ENCODE measurements at regions not wholly inside any gene's neighbourhood (a gene's known extent, or its start where the extent isn't known, plus 50 kb on each side); places are given as distances from the start of the nearest gene placed in this dataset.

DNA sequence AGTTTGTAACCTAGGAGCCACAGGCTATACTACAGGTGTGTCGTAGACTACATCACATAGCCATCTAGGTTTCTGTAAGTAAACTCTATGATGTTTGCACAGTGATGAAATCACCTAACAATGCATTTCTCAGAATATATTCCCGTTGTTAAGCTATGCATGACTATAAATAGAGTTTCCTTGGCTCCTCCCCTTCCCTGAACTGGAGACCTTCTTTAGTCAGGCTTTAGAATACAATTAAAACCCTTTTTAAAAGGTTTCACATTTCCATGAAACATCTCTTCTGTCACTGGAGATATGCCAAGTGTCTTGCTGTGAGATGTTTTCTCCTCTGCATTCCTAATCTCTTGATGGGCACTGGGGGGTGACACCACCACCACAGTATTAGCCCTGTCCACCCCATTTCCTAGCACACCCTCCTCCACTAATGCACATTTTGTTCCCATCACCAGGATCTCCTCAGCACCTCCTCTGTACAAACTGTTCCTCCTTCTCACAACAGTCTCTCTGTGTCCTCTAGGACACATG lies 334.6 kb upstream of the CPEB2 start:
- Histone ChIP-seq H3K27ac (no peak overlapping the region), H3K4me3 (no peak overlapping the region)

DNA sequence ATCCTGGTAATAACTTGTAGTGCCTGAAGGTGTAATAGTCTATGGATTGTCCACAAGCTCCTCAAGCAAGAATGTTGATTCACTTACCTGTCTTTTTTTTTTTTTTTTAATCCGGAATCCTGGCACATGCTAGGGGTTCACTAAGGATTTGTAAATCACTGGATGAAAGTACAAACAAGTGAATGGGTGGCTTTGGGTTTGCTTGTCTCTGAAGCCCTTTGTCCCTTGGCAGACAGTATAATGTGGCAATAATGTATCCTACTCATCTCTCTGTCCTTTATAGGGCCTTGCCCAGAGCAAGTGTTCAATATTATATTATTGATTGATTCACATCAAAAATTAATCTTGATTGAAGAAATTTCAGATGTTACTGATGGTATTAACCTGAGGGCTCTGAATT lies 334.0 kb upstream of the CPEB2 start:
- Histone ChIP-seq H3K4me3 (no peak overlapping the region), H3K27ac (no peak overlapping the region)

DNA sequence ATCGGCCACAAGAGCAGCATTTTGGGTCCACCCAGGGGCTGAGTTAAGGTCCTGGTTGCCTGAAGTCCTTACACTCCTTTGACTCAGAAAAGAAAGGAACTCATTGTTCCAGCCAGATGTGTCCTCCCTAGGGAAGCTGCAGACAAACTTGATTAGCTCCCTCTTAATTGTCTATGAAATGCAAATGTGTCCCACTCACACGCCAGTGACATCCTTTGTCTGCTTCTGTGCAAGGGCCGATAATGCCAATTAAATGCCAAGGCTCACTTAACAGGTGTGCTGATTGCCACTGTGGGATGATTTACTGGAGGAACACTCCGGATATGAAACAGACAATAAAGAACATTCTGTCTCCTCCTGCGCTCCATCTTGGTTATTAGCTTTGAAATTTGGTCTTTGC lies 332.9 kb upstream of the CPEB2 start:
- no peak overlapping the region for H3K4me3 ChIP-seq
- no peak overlapping the region for H3K27ac ChIP-seq

DNA sequence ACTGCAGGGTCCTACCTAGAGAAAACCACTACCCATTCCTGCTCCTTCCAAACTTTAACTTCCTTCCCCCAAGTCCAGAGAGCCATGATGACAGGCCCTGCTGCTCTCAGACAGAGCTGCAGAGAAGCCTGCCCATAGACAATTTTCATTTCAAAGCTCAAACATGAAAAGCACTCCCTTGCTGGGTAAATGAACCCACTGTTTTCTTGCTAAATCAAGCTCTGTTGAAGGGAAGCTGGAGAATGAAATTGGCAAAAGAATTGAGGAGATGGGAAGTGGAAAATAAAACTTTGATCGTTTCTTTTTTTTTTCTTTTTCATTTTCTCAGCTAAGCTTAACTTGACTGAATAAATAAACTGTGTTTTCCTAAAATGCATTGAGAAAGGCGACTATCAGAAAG lies 331.1 kb upstream of the CPEB2 start:
- Histone ChIP-seq H3K4me3 (no peak overlapping the region), H3K27ac (no peak overlapping the region)

DNA sequence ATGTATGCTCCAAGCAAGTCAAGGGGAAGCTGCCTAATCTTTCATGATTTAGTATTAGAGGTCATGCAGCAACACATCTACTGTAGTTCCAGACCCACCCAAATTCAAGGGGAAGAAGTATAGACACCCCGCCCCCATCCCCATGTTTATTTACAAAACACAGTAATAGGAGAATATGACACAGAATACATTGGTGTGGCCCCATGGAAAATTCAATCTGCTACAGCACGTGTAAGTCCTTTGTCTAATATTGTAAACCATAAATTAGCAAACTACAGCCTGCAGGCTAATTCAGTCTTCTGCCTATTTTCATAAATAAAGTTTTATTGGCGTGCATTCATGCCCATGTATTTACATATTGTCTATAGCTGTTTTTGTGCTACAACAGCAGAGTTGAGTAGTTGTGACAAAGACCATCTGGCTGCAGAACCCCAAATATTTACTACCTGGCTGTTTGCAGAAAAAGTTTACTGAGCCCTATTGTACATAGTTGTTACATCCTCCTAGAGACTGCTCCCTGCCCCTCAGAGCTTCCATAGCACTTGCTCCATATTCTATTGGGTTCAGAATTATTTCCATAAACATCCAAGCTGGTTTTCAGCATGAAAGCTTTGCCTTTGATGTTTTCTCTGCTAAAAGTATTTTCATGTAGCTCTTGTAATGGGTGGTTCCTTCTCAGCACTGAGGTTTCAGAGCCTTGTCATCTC lies 326.8 kb upstream of the CPEB2 start:
- H3K27ac ChIP-seq, result no peak overlapping the region
- H3K4me3 ChIP-seq, result no peak overlapping the region

DNA sequence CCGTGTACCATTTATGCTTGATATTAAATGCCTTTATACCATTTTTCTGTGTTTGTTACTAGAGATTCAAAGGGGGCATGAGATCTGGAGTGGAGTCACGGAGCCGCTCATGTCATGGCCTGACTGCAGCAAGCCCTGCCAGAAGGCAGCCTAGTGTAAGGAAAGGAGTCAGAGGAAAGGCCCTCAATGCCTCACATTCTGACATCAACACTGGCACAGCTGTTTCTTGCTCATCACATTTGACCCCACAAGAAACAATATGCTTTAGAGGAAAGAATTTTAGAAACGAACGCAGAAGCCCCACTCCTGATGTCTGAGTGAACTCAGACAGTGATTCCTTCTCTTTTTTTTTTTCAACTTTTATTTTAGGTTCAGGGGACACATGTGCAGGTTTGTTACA lies 322.4 kb upstream of the CPEB2 start:
- Histone ChIP-seq H3K4me3 (no peak overlapping the region), H3K27ac (no peak overlapping the region)

DNA sequence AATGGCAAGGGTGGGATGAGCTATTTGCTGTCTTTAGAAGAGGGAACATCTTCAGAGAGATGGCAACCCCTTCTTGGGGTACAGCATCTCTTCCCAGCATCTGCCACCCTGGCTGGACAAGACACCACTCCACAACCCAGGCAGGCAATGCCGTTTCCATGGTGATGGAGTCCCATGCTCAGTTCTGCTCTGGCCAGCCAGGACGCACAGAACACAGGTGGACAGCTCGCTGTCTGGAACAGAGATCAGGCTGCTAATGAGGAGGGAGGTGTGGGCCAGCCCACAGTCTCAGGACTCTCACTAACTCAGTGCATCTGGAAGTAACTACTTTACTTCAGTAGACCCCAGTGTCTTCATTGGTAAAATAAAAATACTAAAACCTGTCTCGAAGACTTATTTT lies 321.0 kb upstream of the CPEB2 start:
- Histone ChIP-seq H3K27ac (no peak overlapping the region), H3K4me3 (no peak overlapping the region)

DNA sequence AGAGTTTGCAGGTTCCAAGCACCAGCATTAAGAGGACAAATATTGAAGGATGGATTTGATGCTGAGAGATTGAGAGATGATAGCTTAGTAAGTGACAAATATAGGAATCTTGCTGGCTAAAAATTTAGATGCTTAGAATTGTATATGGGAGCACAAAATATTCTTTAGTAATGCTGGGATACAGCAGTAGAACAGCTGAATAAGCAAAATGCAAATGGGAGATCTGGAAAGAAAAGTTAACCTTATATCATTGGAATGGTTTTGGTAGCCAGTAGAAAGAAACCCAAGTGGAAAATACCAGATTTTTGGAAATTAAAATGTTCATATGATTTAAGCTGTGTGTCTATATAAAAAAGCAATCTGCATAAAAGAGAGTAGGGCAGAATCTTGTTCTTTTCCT lies 308.6 kb upstream of the CPEB2 start:
- Histone ChIP-seq H3K27ac (no peak overlapping the region), H3K4me3 (no peak overlapping the region)

DNA sequence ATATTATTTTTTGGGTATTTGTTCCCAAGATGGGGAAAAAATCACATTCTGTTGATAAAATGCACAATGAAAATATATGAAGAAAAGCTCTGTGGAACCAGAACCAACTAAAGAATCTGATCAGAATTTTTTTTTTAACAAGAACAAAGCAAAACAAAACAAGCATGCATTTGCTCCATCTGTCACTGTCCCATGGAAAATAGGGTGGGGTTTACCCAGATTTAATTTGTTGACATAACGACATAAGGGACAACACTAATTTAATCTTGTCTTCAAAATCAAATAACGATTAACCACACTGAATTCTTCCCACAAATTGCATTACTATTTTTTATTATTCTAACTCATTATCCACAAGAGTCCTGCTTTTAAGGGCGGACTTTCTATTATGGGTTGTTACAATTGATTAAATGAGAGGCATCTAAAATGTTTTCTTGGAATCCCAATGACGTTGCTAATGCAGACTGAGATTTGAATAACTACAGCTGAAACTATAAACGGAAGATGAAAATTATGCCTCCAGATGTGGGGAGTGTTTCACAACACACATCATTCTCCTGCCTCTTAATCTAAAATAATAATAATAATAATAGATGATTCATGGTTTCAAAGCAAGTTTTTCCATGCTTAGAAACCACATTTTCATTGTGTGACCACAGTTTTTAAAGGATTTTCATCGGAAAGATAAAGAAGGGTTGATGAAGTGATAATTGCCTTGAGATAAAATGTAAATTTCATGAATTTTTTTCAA lies 307.0 kb upstream of the CPEB2 start:
- Histone ChIP-seq H3K4me3 (no peak overlapping the region), H3K27ac (no peak overlapping the region)

DNA sequence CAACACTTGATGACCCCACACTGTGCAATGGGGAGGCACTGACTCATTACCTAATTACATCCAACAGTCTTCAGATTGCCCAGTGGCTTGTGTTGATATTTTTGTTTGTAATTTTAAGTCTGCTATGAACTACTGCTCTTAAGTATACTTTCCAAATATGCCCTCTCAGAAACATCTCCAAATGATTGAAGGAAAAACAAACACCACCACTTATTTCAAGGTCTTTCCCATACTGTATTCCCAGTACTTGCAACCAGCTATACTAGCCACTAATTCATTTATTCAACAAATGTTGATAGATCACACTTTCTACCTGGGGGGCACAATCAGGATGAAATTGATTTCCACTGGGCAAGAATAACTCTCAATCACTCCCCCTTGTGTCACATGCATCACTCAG lies 302.2 kb upstream of the CPEB2 start:
- H3K27ac ChIP-seq, result no peak overlapping the region
- H3K4me3 ChIP-seq, result no peak overlapping the region

DNA sequence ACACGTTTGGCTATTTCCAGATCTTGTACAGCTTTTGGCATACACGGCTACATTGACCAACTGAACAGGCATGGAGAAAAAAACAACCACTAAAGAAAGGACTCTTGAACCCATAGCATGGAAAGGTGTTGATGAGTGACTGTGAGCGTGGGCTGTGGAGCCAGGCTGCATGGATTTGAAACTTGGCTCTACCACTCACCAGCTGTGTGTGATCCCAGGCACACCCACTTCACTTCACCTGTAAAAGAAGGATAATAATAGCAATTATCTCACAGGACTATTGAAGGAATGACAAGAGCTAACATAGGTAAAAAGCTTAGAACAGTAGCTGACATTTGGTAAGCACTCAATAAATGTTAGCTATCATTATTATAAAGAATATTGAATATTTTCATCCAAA lies 301.7 kb upstream of the CPEB2 start:
- H3K4me3 ChIP-seq, result no peak overlapping the region
- no peak overlapping the region for H3K27ac ChIP-seq

DNA sequence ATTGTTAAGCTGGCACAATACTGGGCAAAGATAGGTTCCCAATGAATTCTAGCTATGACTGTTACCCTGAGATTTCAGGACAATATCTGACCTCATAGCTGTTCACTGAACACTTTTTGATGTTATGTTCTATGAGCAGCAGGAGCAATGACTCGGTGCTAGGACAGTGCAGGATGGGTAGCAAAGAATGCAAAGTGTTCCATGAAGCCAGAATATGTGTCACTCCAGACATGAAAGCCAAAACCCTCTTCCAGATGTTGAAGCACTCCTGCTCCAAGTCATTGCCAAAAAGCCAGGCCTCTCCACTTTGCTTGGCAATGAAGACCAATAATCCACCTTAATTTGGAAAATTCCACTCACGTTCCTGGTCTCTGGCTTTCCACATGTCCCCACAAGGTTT lies 300.9 kb upstream of the CPEB2 start:
- Histone ChIP-seq H3K4me3 (no peak overlapping the region), H3K27ac (peak overlapping the region in 2 of 21 experiments; percentile 6 to 52)

DNA sequence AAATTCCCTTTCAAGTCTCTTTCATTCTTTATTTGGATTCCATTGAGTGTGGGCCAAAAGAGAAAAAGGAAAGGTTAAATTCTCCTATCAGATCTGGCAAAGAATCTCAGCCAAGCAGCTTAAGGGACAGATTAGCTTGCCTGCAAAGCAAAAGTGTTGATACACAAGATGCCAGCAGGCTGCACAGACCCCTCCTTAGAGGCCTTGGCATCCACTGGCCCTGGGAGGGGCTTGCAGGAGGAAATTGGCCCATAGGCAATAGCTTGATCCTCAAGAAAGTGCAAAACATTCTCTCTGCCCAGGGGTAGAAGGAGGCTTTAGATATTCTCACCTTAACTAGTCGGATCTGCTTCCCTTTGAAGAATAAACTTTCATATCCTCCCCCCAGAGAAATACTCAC lies 300.4 kb upstream of the CPEB2 start:
- peak overlapping the region in 7 of 21 experiments; percentile 16 to 54 (median 44) for H3K27ac ChIP-seq
- H3K4me3 ChIP-seq, result no peak overlapping the region

DNA sequence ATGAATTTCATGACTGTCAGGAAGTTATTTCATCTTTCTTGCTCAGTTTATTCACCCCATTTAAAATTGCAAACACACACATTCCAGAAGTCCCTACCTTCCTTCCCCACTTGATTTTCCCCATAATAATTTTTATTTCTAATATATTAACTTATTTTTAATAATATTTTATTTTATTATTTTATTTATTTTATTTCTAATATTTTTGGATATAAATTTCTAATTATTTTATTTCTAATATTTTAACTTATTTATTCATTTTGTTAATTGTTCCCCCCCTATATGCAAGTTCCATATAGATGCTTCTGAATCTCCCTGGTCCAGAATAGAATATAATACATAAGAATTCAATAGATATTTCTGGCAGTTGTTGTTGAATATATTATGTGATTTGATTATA lies 293.7 kb upstream of the CPEB2 start:
- Histone ChIP-seq H3K27ac (no peak overlapping the region), H3K4me3 (no peak overlapping the region)

DNA sequence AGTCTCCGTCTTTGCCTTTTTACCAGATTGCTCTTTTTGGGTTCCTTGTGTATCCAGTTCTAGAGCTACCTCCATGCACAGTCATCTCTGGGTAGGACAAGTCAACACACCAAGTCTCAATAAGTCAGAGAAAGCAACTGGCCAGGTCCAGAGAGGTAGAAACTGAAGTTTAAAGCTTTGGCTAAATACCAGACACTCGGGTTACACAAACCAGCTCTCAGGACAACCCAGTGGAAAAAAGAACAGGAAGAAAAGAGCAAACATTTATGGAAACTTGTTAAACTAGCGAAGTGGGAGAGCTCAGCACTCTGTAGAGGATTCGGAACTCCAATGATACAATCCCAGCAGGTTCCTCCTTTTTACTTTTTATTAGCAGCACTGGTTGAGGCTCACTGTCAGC lies 291.0 kb upstream of the CPEB2 start:
- Histone ChIP-seq H3K4me3 (no peak overlapping the region), H3K27ac (no peak overlapping the region)

DNA sequence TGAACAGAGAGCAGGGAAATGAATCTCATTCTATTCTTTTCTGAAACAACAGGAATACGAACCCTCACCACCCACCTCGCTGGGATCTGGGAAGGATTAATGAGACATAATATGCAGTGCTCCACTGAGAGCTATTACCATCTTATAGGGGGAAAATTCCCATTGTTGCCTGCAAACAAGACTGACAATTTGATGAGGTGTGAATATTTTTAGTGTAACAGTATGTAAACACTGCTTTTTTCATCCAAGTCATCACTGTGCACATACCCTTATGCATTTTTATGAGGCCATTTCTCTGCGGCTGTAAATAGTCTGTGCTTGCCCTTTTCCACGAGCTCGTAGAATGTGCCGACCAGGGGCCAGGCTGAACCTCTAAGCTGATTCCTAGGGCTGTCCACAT lies 285.6 kb upstream of the CPEB2 start:
- Histone ChIP-seq H3K4me3 (no peak overlapping the region), H3K27ac (no peak overlapping the region)

DNA sequence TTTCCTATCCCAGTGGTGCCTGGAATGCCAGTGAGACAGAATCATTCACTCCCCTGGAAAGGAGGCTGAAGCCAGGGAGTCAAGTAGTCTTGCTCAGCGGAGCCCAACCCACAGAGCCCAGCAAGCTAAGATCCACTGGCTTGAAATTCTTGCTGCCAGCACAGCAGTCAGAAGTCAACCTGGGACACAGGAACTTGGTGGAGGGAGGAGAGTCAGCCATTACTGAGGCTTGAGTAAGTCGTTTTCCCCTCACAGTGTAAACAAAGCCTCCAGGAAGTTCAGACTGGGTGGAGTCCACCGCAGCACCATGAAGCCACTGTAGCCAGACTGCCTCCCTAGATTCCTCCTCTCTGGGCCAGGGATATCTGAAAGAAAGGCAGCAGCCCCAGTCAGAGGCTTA lies 283.2 kb upstream of the CPEB2 start:
- Histone ChIP-seq H3K4me3 (no peak overlapping the region), H3K27ac (no peak overlapping the region)

DNA sequence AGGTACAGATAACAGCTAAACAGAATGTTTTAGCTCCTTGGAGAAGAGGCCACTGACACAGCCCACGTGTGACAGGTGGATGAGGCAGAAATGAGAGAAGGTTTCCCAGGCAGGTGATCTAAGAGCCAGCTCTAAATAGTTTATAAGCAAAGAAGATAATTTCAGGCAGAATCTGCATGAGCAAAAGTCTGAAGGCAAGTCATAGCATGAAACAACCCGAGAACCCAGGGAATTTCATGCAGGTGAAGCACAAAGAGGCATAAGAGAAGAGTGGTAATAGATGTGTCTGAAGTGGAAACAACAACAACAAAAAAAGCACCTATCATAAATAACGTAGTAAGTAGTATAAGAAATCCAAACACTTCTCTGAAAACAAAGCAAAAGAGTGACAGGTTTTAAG lies 275.8 kb upstream of the CPEB2 start:
- H3K4me3 ChIP-seq, result no peak overlapping the region
- H3K27ac ChIP-seq, result peak overlapping the region in 3 of 21 experiments; percentile 21 to 54 (median 49)

DNA sequence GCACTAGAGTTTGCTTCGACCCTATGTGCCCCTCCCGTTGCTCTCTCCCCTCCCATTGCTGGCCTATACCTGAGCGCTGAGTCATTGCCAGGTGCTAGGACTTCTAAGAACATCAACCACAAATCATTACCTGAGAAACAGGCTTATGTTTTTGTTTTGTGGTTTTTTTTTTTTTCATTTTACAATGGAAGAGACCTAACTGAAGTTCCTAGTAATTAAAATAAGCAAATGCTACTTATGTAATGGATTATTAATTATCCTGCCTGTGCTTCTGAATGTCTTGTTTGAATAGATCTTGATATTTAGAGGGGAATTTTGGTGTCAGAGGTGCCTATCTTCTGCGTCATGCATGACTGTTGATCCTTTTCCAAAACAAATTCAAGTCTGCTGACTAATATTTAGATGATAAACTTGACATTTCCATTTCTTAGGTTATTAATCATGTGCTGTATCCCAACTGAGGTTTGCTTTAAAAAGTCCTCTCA lies 275.4 kb upstream of the CPEB2 start:
- Histone ChIP-seq H3K4me3 (no peak overlapping the region), H3K27ac (peak overlapping the region in 3 of 21 experiments; percentile 21 to 54 (median 49))

DNA sequence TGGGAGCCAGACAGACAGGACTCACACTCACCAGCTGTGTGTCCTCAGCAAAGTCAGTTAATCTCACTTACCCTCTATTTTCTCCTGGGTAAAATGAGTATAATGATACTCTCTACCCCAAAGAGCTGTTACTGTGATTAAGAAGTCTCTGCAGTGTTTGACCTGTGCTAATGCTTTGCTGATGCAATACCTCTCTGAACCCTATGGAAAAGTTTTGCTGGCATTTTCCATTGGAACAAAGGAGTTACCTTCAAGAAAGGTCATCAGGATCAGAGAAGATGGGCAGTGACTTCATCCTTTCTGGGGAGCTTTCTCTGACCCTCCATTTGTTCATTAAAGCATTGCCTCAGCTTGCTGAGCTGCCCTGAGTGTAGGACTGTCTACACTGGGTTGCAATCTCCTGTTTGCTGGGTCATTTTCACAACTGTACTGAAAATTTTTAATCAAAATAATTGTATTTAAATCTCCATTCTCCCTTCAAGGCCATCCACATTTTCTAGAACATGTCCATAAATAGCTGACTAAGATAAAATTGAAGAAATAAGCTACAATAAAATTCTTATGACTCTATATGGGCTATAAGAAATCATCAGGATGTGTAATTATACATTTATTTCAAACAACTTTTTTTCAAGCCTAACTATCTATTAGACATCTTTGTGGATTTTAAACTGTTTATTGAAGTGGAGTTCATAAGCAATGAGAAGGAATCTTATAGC lies 272.8 kb upstream of the CPEB2 start:
- Histone ChIP-seq H3K27ac (no peak overlapping the region), H3K4me3 (no peak overlapping the region)

DNA sequence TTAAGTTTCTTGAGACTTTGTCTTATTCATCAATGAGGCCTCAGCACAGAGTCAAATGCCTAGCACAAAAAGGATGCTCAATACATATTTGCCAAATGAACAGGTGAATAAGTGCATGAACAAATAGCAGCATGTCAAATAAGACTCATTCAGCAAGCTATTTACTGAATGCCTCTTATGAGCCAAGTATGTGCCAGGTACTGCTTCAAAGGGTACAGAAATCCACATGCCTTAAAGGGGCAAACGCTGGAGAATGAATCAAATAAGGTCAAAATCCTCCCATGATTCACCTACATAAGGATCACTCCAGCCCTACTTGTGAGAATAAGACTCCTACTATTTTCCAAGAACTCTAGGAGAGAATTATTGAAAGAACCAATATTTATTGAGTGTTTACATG lies 260.2 kb upstream of the CPEB2 start:
- H3K4me3 ChIP-seq, result no peak overlapping the region
- no peak overlapping the region for H3K27ac ChIP-seq

All from skin epidermis (tissue), 12 donors.